DOHH2 (cell line): ENCODE measurements at regions not wholly inside any gene's neighbourhood (a gene's known extent, or its start where the extent isn't known, plus 50 kb on each side); places are given as distances from the start of the nearest gene placed in this dataset.
"Not testable (repeated sequence)": the region's sequence is repeated elsewhere in the genome, so short reads cannot be mapped to it uniquely, and the experiment has no call there.

Experiments used
- H3F3A ChIP-seq: fragments of 200-600 bp; sonication (generic), shearing (Covaris generic); 2 replicates; pipeline ENCODE4 v1.6.0; 2016; ENCODE audit warnings: antibody characterized with exemption, mild to moderate bottlenecking; ENCODE audit not compliant: control insufficient read depth, insufficient read depth
- H3K27ac ChIP-seq: fragments of 200-600 bp; sonication (generic); 2 replicates; pipeline ENCODE4 v1.5.1; 2014; ENCODE audit warnings: low read depth, mild to moderate bottlenecking, low read length, moderate library complexity
- H3K27me3 ChIP-seq: fragments of 200-600 bp; sonication (generic); 2 replicates; pipeline ENCODE4 v1.6.1; 2014; ENCODE audit warnings: mild to moderate bottlenecking, low read length, mixed read lengths; ENCODE audit not compliant: control insufficient read depth
- H3K36me3 ChIP-seq: fragments of 200-600 bp; sonication (generic); 2 replicates; pipeline ENCODE4 v1.6.1; 2014; ENCODE audit warnings: mild to moderate bottlenecking, low read length, moderate library complexity, mixed read lengths; ENCODE audit not compliant: control insufficient read depth
- H3K4me1 ChIP-seq: fragments of 200-600 bp; sonication (generic); 2 replicates; pipeline ENCODE4 v1.6.1; 2014; ENCODE audit warnings: mild to moderate bottlenecking, low read length, mixed read lengths; ENCODE audit not compliant: control insufficient read depth
- H3K4me2 ChIP-seq: fragments of 200-600 bp; sonication (generic); 2 replicates; pipeline ENCODE4 v1.6.0; 2014; ENCODE audit warnings: mild to moderate bottlenecking, low read length, moderate library complexity
- H3K4me3 ChIP-seq: fragments of 200-600 bp; sonication (generic); 2 replicates; pipeline ENCODE4 v1.5.1; 2014; ENCODE audit warnings: mild to moderate bottlenecking, low read length, mixed read lengths
- H3K79me2 ChIP-seq: fragments of 200-600 bp; sonication (generic); 2 replicates; pipeline ENCODE4 v1.6.1; 2014; ENCODE audit warnings: mild to moderate bottlenecking, low read length, mixed read lengths; ENCODE audit not compliant: control insufficient read depth
- H3K9me2 ChIP-seq: fragments of 200-600 bp; sonication (generic); replicated peaks from 2 replicates; pipeline ENCODE4 v1.6.1; 2014; ENCODE audit warnings: mild to moderate bottlenecking, low read length, mixed read lengths; ENCODE audit not compliant: control insufficient read depth
- H3K9me3 ChIP-seq: fragments of 200-600 bp; sonication (generic); 2 replicates; pipeline ENCODE4 v1.6.1; 2014; ENCODE audit warnings: antibody characterized with exemption, low read length, mixed read lengths; ENCODE audit not compliant: control insufficient read depth, insufficient read depth
- H4K20me1 ChIP-seq: fragments of 200-600 bp; sonication (generic); 2 replicates; pipeline ENCODE4 v1.6.0; 2014; ENCODE audit warnings: low read depth, mild to moderate bottlenecking, antibody characterized with exemption, low read length, moderate library complexity; ENCODE audit not compliant: control insufficient read depth, insufficient read depth
- EZH2phosphoT487 ChIP-seq: fragments of 200-600 bp; sonication (generic); IDR thresholded peaks from 2 replicates; pipeline ENCODE4 v1.6.1; 2017; ENCODE audit warnings: borderline replicate concordance, mild to moderate bottlenecking, antibody characterized with exemption, low read length, moderate library complexity, mixed read lengths
- TF ChIP-seq, protein P1 (sequence below): fragments of 200-600 bp; sonication (generic); IDR thresholded peaks from one replicate; pipeline ENCODE4 v1.5.1; 2014; ENCODE audit warnings: antibody characterized with exemption, mild to moderate bottlenecking, low read depth, low read length; ENCODE audit not compliant: poor library complexity, severe bottlenecking

- Histone ChIP-seq H3K4me1 (no peaks in the 10 kb centered on the region), H3K9me3 (no peaks in the 10 kb centered on the region), H3K4me3 (no peak overlapping the region), H3K79me2 (no peaks in the 10 kb centered on the region), H3K9me2 (no peaks in the 10 kb centered on the region), H3K27me3 (0 out of 2 replicates have a peak, but pooled peaks cover 3% of the 10 kb centered on the region), H3K36me3 (no peaks in the 10 kb centered on the region), H3F3A (no peaks in the 10 kb centered on the region), H4K20me1 (no peaks in the 10 kb centered on the region), H3K4me2 (no peak overlapping the region), H3K27ac (no peak overlapping the region)
- TF ChIP-seq, protein P1, sequence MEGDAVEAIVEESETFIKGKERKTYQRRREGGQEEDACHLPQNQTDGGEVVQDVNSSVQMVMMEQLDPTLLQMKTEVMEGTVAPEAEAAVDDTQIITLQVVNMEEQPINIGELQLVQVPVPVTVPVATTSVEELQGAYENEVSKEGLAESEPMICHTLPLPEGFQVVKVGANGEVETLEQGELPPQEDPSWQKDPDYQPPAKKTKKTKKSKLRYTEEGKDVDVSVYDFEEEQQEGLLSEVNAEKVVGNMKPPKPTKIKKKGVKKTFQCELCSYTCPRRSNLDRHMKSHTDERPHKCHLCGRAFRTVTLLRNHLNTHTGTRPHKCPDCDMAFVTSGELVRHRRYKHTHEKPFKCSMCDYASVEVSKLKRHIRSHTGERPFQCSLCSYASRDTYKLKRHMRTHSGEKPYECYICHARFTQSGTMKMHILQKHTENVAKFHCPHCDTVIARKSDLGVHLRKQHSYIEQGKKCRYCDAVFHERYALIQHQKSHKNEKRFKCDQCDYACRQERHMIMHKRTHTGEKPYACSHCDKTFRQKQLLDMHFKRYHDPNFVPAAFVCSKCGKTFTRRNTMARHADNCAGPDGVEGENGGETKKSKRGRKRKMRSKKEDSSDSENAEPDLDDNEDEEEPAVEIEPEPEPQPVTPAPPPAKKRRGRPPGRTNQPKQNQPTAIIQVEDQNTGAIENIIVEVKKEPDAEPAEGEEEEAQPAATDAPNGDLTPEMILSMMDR = no peak
- no peak for TF ChIP-seq EZH2phosphoT487
Measured at GRCh38 chr3:139140553-139140952, 95.9 kb upstream of the PRR23C start.

- not testable (repeated sequence) for H3F3A ChIP-seq, H3K79me2 ChIP-seq, H3K27ac ChIP-seq, H3K9me3 ChIP-seq, H4K20me1 ChIP-seq, H3K4me1 ChIP-seq, H3K4me3 ChIP-seq, H3K9me2 ChIP-seq, H3K36me3 ChIP-seq, H3K4me2 ChIP-seq, H3K27me3 ChIP-seq
Measured at GRCh38 chr3:139145980-139146379, 101.3 kb upstream of the PRR23C start.

GRCh38 chr3:139151530-139151929 is 106.8 kb upstream of the PRR23C start:
- no peaks in the 10 kb centered on the region for H3K9me3 ChIP-seq
- no peaks in the 10 kb centered on the region for H3K36me3 ChIP-seq
- no peaks in the 10 kb centered on the region for H3F3A ChIP-seq
- no peaks in the 10 kb centered on the region for H3K79me2 ChIP-seq
- H3K27me3 ChIP-seq = no peaks in the 10 kb centered on the region
- H3K4me1 ChIP-seq = no peaks in the 10 kb centered on the region
- no peaks in the 10 kb centered on the region for H3K9me2 ChIP-seq
- no peak overlapping the region for H3K4me2 ChIP-seq
- H3K4me3 ChIP-seq = no peak overlapping the region
- H3K27ac ChIP-seq = no peak overlapping the region
- H4K20me1 ChIP-seq = no peaks in the 10 kb centered on the region
- TF ChIP-seq EZH2phosphoT487 = no peak
- TF ChIP-seq, protein P1 = no peak

- H3K36me3 ChIP-seq, H3K79me2 ChIP-seq, H4K20me1 ChIP-seq, H3K4me3 ChIP-seq, H3K9me2 ChIP-seq, H3K4me2 ChIP-seq, H3F3A ChIP-seq, H3K4me1 ChIP-seq, H3K27ac ChIP-seq, H3K9me3 ChIP-seq, H3K27me3 ChIP-seq: not testable (repeated sequence)
Measured at GRCh38 chr3:139153434-139153833, 108.7 kb upstream of the PRR23C start.
